Esophagus squamous epithelium (tissue), 4 donors: ENCODE measurements at regions not wholly inside any gene's neighbourhood (a gene's known extent, or its start where the extent isn't known, plus 50 kb on each side); places are given as distances from the start of the nearest gene placed in this dataset.

Experiments used
- POLR2A ChIP-seq, 4 donors: fragments of 450-650 bp; IDR thresholded peaks; one replicate each; pipeline ENCODE4 v1.6.1; 2017; ENCODE audit warnings: antibody characterized with exemption in 4 of 4, mild to moderate bottlenecking in 4 of 4, moderate library complexity in 3 of 4
- TF ChIP-seq, protein P1 (sequence below), 6 experiments: fragments of 450-650 bp in 4 of 6; fragments of 200-600 bp in 2 of 6; sonication (generic) in 2 of 6; IDR thresholded peaks; one replicate each; pipeline ENCODE4 v1.5.1; 2016 to 2019; ENCODE audit warnings: antibody characterized with exemption in 6 of 6, mild to moderate bottlenecking in 4 of 6, moderate library complexity in 4 of 6

DNA sequence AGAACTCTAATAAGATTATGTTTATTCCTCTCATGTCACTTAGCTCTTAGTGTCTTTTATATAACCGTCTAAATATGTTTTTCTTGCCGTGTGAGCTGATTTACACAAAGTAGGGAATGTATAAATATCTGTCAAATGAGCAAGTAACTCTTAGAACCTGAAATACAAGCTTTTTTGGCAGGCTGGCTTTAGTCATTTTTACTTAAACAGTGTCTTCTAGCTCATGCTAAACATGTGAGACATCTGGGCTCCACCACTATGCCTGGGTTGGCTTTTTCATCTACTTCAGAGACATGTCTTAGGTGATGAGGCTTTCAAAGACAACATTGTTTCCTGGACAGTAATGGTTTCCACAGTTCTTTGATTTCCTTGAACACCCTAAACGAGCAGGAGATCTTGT lies 137.2 kb upstream of the ZNF608 start:
- TF ChIP-seq, protein P1, sequence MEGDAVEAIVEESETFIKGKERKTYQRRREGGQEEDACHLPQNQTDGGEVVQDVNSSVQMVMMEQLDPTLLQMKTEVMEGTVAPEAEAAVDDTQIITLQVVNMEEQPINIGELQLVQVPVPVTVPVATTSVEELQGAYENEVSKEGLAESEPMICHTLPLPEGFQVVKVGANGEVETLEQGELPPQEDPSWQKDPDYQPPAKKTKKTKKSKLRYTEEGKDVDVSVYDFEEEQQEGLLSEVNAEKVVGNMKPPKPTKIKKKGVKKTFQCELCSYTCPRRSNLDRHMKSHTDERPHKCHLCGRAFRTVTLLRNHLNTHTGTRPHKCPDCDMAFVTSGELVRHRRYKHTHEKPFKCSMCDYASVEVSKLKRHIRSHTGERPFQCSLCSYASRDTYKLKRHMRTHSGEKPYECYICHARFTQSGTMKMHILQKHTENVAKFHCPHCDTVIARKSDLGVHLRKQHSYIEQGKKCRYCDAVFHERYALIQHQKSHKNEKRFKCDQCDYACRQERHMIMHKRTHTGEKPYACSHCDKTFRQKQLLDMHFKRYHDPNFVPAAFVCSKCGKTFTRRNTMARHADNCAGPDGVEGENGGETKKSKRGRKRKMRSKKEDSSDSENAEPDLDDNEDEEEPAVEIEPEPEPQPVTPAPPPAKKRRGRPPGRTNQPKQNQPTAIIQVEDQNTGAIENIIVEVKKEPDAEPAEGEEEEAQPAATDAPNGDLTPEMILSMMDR (IDR thresholded peaks at IDR 0.05) = no peak
- TF ChIP-seq POLR2A (IDR thresholded peaks at IDR 0.05) = no peak
